Stomach (tissue), 8 donors: ENCODE measurements at regions not wholly inside any gene's neighbourhood (a gene's known extent, or its start where the extent isn't known, plus 50 kb on each side); places are given as distances from the start of the nearest gene placed in this dataset.

Experiments
- DNase-seq, 2 donors: peaks; one replicate each; pipeline versions ENCODE4 v3.0.0 to v3.0.0-alpha.2; 2013 to 2019
- H3K27ac ChIP-seq, 5 donors: fragments of 200-600 bp in 4 of 5; sonication (generic) in 4 of 5; one replicate each; pipeline ENCODE4 v1.5.1; 2013 to 2019; ENCODE audit warnings: mild to moderate bottlenecking in 1 of 5, moderate library complexity in 1 of 5
- H3K27me3 ChIP-seq, 3 donors: fragments of 200-600 bp; sonication (generic); one replicate each; pipeline ENCODE4 v1.5.1; 2017 to 2019; ENCODE audit warnings: mixed run types in 1 of 3
- H3K36me3 ChIP-seq, 4 donors: fragments of 200-600 bp; sonication (generic); 1 replicate in 3 of 4; 2 replicates in 1 of 4; pipeline ENCODE4 v1.5.1; 2016 to 2019
- H3K4me1 ChIP-seq, 4 donors: fragments of 200-600 bp; sonication (generic); one replicate each; pipeline ENCODE4 v1.5.1; 2016 to 2019
- H3K4me3 ChIP-seq, 4 donors: fragments of 200-600 bp; sonication (generic) in 3 of 4; one replicate each; pipeline ENCODE4 v1.5.1; 2016 to 2019; ENCODE audit warnings: mild to moderate bottlenecking in 1 of 4
- H3K9me3 ChIP-seq, 4 donors: fragments of 200-600 bp; sonication (generic); one replicate each; pipeline ENCODE4 v1.5.1; 2016 to 2019
- CTCF ChIP-seq, 7 experiments: fragments of 450-650 bp in 4 of 7; fragments of 200-600 bp in 3 of 7; sonication (generic) in 3 of 7; IDR thresholded peaks; one replicate each; pipeline ENCODE4 v1.5.1; 2016 to 2019; ENCODE audit warnings: antibody characterized with exemption in 7 of 7, control low read depth in 2 of 7, mild to moderate bottlenecking in 1 of 7
- EP300 ChIP-seq: sonication (generic); formaldehyde crosslinking; IDR thresholded peaks from one replicate; pipeline ENCODE4 v1.6.1; 2017; ENCODE audit warnings: antibody characterized with exemption
- POLR2A ChIP-seq, 4 donors: fragments of 450-650 bp; IDR thresholded peaks; one replicate each; pipeline ENCODE4 v1.6.1; 2016; ENCODE audit warnings: antibody characterized with exemption in 4 of 4, control low read depth in 2 of 4, mild to moderate bottlenecking in 1 of 4, moderate library complexity in 1 of 4
- POLR2AphosphoS5 ChIP-seq, 3 donors: sonication (generic); formaldehyde crosslinking; IDR thresholded peaks; one replicate each; pipeline ENCODE4 v1.6.1; 2016; ENCODE audit warnings: antibody characterized with exemption in 3 of 3
- WGBS, 5 donors: extraction: QIAGEN DNeasy Blood & Tissue Kit in 3 of 5; methylation state at CpG; one replicate each; pipeline versions ENCODE4 v1.1.5 to v1.1.7; 2013 to 2018; 5-methylcytosine and 5-hydroxymethylcytosine counted together
- intact Hi-C: fragments of 100-400 bp; cut with DNase I; formaldehyde crosslinking; loops from one replicate; pipeline ENCODE4 v1.15.1; 2023; ENCODE audit warnings: low total_unique reads
- donor health status: healthy with polysubstance abuse.
- donor health status: Bipolar disorder and iron deficiency.
- donor health status: healthy.

- Histone ChIP-seq H3K4me1 (no peaks in the 10 kb centered on the region), H3K9me3 (no peaks in the 10 kb centered on the region), H3K4me3 (no peak overlapping the region), H3K27ac (no peak overlapping the region), H3K27me3 (no peaks in the 10 kb centered on the region), H3K36me3 (no peaks in the 10 kb centered on the region)
- intact Hi-C loops: no loop called here
- TF ChIP-seq EP300 (no peak), POLR2A (IDR thresholded peaks at IDR 0.05) (no peak), POLR2AphosphoS5 (IDR thresholded peaks at IDR 0.05) (no peak), CTCF (IDR thresholded peaks at IDR 0.05) (no peak)
- DNase-seq: no peak
Observed at GRCh38 chr4:13704761-13705160, 77.2 kb upstream of the BOD1L1 start.

- H3K27ac ChIP-seq: no peak overlapping the region
- no peaks in the 10 kb centered on the region for H3K9me3 ChIP-seq
- H3K4me3 ChIP-seq: no peak overlapping the region
- no peaks in the 10 kb centered on the region for H3K36me3 ChIP-seq
- intact Hi-C loops: no loop called here
- H3K27me3 ChIP-seq: no peaks in the 10 kb centered on the region
- peak in 1 of 2 donors; percentile 50 for DNase-seq
- TF ChIP-seq POLR2A (IDR thresholded peaks at IDR 0.05) (no peak), CTCF (IDR thresholded peaks at IDR 0.05) (no peak), EP300 (no peak), POLR2AphosphoS5 (IDR thresholded peaks at IDR 0.05) (no peak)
- no peaks in the 10 kb centered on the region for H3K4me1 ChIP-seq
- WGBS, 5 donors: 52 to 70% (median 64%) methylated on average over 9 of the region's 9 CpGs
Observed at GRCh38 chr4:13705521-13706041, 78.1 kb upstream of the BOD1L1 start.

DNA sequence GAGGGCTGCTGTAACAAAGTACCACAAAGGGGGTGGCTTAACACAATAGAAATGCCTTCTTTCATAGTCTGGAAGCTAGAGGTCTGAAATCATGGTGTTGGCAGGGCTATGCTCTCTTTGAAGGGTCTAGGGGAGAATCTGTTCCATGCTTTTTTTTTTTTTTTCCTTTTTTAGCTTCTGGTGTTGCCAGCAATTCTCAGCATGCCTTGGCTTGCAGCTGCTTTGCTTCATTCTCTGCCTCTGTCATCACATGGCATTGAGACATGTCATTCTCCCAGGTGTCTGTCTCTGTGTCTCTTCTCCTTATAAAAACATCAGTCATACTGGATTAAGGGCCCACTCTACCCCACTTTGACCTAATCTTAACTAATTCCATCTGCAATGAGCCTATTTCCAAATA, 78.6 kb upstream of the BOD1L1 start:
- H3K27ac ChIP-seq: no peak overlapping the region

DNA sequence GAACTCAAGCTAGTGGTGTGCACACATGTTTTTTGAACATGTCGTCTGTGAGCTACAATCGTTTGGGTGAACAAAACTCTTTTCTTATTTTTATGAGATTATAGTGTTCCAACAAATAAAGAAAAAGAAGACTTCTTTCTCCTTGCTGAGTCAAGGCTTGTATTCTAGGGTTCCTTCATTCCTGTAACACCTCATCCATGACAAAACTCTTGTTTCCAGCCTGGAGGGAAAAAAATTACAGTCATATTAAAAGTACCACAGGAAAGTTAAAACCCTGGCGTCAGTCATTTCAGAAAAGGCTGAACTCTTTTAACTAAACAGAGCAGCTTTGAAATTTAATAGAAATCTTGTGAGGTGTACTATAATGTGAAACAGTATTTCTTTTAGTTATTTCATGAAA, 79.2 kb upstream of the BOD1L1 start:
- intact Hi-C loops: no loop called here
- H3K9me3 ChIP-seq: peaks cover 0 to 4% (median 0%) of the 10 kb centered on the region in 4 donors
- WGBS, 5 donors: 73 to 86% (median 80%) methylated on average over 3 of the region's 3 CpGs
- no peaks in the 10 kb centered on the region for H3K4me1 ChIP-seq
- H3K27ac ChIP-seq: no peak overlapping the region
- H3K27me3 ChIP-seq: no peaks in the 10 kb centered on the region
- no peak for DNase-seq
- H3K4me3 ChIP-seq: no peak overlapping the region
- H3K36me3 ChIP-seq: no peaks in the 10 kb centered on the region
- TF ChIP-seq POLR2AphosphoS5 (IDR thresholded peaks at IDR 0.05): no peak

More for the DNA sequence above, 78.6 kb upstream of the BOD1L1 start:
- no peak for TF ChIP-seq CTCF (IDR thresholded peaks at IDR 0.05)
- no peak for TF ChIP-seq POLR2AphosphoS5 (IDR thresholded peaks at IDR 0.05)
- TF ChIP-seq POLR2A (IDR thresholded peaks at IDR 0.05): no peak
- no peak for TF ChIP-seq EP300
- Histone ChIP-seq H3K4me1 (no peaks in the 10 kb centered on the region), H3K9me3 (peaks cover 0 to 4% (median 0%) of the 10 kb centered on the region in 4 donors), H3K4me3 (no peak overlapping the region), H3K36me3 (no peaks in the 10 kb centered on the region), H3K27me3 (no peaks in the 10 kb centered on the region)
- DNase-seq: no peak
- intact Hi-C loops: no loop called here

- Histone ChIP-seq H3K27me3 (no peaks in the 10 kb centered on the region), H3K4me3 (no peak overlapping the region), H3K27ac (no peak overlapping the region), H3K4me1 (no peaks in the 10 kb centered on the region), H3K9me3 (peaks cover 0 to 4% (median 0%) of the 10 kb centered on the region in 4 donors), H3K36me3 (no peaks in the 10 kb centered on the region)
- 89 to 96% (median 92%) methylated on average over 3 to 8 of the region's 8 CpGs for WGBS, 5 donors
- TF ChIP-seq EP300 (no peak), POLR2A (IDR thresholded peaks at IDR 0.05) (no peak), CTCF (IDR thresholded peaks at IDR 0.05) (no peak), POLR2AphosphoS5 (IDR thresholded peaks at IDR 0.05) (no peak)
- intact Hi-C loops: no loop called here
- no peak for DNase-seq
Observed at GRCh38 chr4:13710246-13710885, 82.8 kb upstream of the BOD1L1 start.
